Suprapubic skin (tissue), 4 donors: ENCODE measurements at regions not wholly inside any gene's neighbourhood (a gene's known extent, or its start where the extent isn't known, plus 50 kb on each side); places are given as distances from the start of the nearest gene placed in this dataset.
"Not testable (repeated sequence)": the region's sequence is repeated elsewhere in the genome, so short reads cannot be mapped to it uniquely, and the experiment has no call there.

Experiments
- DNase-seq, 2 donors: peaks; one replicate each; pipeline ENCODE4 v3.0.0-alpha.2; 2019; ENCODE audit warnings: low spot score in 2 of 2
- H3K27ac ChIP-seq: fragments of 200-600 bp; sonication (generic); one replicate; pipeline ENCODE4 v1.5.1; 2019
- H3K27me3 ChIP-seq: fragments of 200-600 bp; sonication (generic); one replicate; pipeline ENCODE4 v1.5.1; 2019
- H3K36me3 ChIP-seq: fragments of 200-600 bp; sonication (generic); one replicate; pipeline ENCODE4 v1.5.1; 2019
- H3K4me1 ChIP-seq: fragments of 200-600 bp; sonication (generic); one replicate; pipeline ENCODE4 v1.5.1; 2019
- H3K4me3 ChIP-seq: fragments of 200-600 bp; sonication (generic); one replicate; pipeline ENCODE4 v1.5.1; 2019; ENCODE audit warnings: mild to moderate bottlenecking
- H3K9me3 ChIP-seq: fragments of 200-600 bp; sonication (generic); one replicate; pipeline ENCODE4 v1.5.1; 2019
- CTCF ChIP-seq, 2 donors: fragments of 200-600 bp in 1 of 2; fragments of 450-650 bp in 1 of 2; sonication (generic) in 1 of 2; IDR thresholded peaks; one replicate each; pipeline ENCODE4 v1.5.1; 2016 to 2019; ENCODE audit warnings: antibody characterized with exemption in 2 of 2, mild to moderate bottlenecking in 1 of 2, moderate library complexity in 1 of 2
- EP300 ChIP-seq: sonication (generic); formaldehyde crosslinking; IDR thresholded peaks from one replicate; pipeline ENCODE4 v1.6.1; 2017; ENCODE audit warnings: antibody characterized with exemption
- POLR2A ChIP-seq, 2 donors: fragments of 450-650 bp; IDR thresholded peaks; one replicate each; pipeline ENCODE4 v1.6.1; 2017; ENCODE audit warnings: antibody characterized with exemption in 2 of 2, mild to moderate bottlenecking in 2 of 2, moderate library complexity in 2 of 2
- POLR2AphosphoS5 ChIP-seq, 3 donors: sonication (generic); formaldehyde crosslinking; IDR thresholded peaks; one replicate each; pipeline ENCODE4 v1.6.1; 2017; ENCODE audit warnings: antibody characterized with exemption in 3 of 3
- WGBS: methylation state at CpG from one replicate; pipeline ENCODE4 v1.1.5; 2018; 5-methylcytosine and 5-hydroxymethylcytosine counted together

- H3K36me3 ChIP-seq, result no peaks in the 10 kb centered on the region
- no peak for DNase-seq
- H3K4me3 ChIP-seq, result no peak overlapping the region
- no peaks in the 10 kb centered on the region for H3K4me1 ChIP-seq
- no peaks in the 10 kb centered on the region for H3K9me3 ChIP-seq
- H3K27ac ChIP-seq, result no peak overlapping the region
- WGBS, result 98% methylated on average over 3 of the region's 3 CpGs
- no peaks in the 10 kb centered on the region for H3K27me3 ChIP-seq
- no peak for TF ChIP-seq CTCF (IDR thresholded peaks at IDR 0.05)
- TF ChIP-seq EP300, result no peak
- no peak for TF ChIP-seq POLR2AphosphoS5 (IDR thresholded peaks at IDR 0.05)
- no peak for TF ChIP-seq POLR2A (IDR thresholded peaks at IDR 0.05)
These were observed 122.2 kb upstream of the SYNCRIP start for GRCh38 chr6:85764844-85765243.

GRCh38 chr6:85756982-85757381 lies 114.3 kb upstream of the SYNCRIP start:
- Histone ChIP-seq H3K27ac (no peak overlapping the region), H3K4me3 (no peak overlapping the region), H3K27me3 (no peaks in the 10 kb centered on the region), H3K9me3 (no peaks in the 10 kb centered on the region), H3K36me3 (no peaks in the 10 kb centered on the region), H3K4me1 (no peaks in the 10 kb centered on the region)
- TF ChIP-seq CTCF (IDR thresholded peaks at IDR 0.05), result no peak
- DNase-seq, result no peak

- H3K36me3 ChIP-seq, result no peaks in the 10 kb centered on the region
- H3K4me1 ChIP-seq, result no peaks in the 10 kb centered on the region
- H3K4me3 ChIP-seq, result no peak overlapping the region
- H3K9me3 ChIP-seq, result no peaks in the 10 kb centered on the region
- DNase-seq, result no peak
- 50% methylated on average over 2 of the region's 2 CpGs for WGBS
- no peaks in the 10 kb centered on the region for H3K27me3 ChIP-seq
- TF ChIP-seq POLR2AphosphoS5 (IDR thresholded peaks at IDR 0.05) (no peak), EP300 (no peak), CTCF (IDR thresholded peaks at IDR 0.05) (no peak), POLR2A (IDR thresholded peaks at IDR 0.05) (no peak)
- no peak overlapping the region for H3K27ac ChIP-seq
These were observed 112.2 kb upstream of the SYNCRIP start for GRCh38 chr6:85754894-85755293.

- Histone ChIP-seq H3K4me1 (no peaks in the 10 kb centered on the region), H3K27ac (no peak overlapping the region), H3K9me3 (no peaks in the 10 kb centered on the region), H3K27me3 (no peaks in the 10 kb centered on the region), H3K36me3 (no peaks in the 10 kb centered on the region), H3K4me3 (no peak overlapping the region)
- no peak for TF ChIP-seq CTCF (IDR thresholded peaks at IDR 0.05)
- no peak for TF ChIP-seq POLR2AphosphoS5 (IDR thresholded peaks at IDR 0.05)
- TF ChIP-seq POLR2A (IDR thresholded peaks at IDR 0.05), result no peak
- TF ChIP-seq EP300, result no peak
- no peak for DNase-seq
- WGBS, result 87% methylated on average over 5 of the region's 5 CpGs
These were observed 109.9 kb upstream of the SYNCRIP start for GRCh38 chr6:85752602-85753001.

GRCh38 chr6:85751374-85752055 lies 108.8 kb upstream of the SYNCRIP start:
- Histone ChIP-seq H3K36me3 (no peaks in the 10 kb centered on the region), H3K27me3 (no peaks in the 10 kb centered on the region), H3K4me3 (no peak overlapping the region), H3K27ac (no peak overlapping the region), H3K4me1 (no peaks in the 10 kb centered on the region), H3K9me3 (no peaks in the 10 kb centered on the region)
- WGBS, result 73% methylated on average over 5 of the region's 5 CpGs
- no peak for TF ChIP-seq CTCF (IDR thresholded peaks at IDR 0.05)
- TF ChIP-seq POLR2A (IDR thresholded peaks at IDR 0.05), result no peak
- TF ChIP-seq POLR2AphosphoS5 (IDR thresholded peaks at IDR 0.05), result no peak
- TF ChIP-seq EP300, result no peak
- DNase-seq, result no peak

- H3K27ac ChIP-seq, H3K4me3 ChIP-seq, DNase-seq, H3K9me3 ChIP-seq, H3K36me3 ChIP-seq, H3K27me3 ChIP-seq, H3K4me1 ChIP-seq: not testable (repeated sequence)
- 87% methylated on average over 2 of the region's 2 CpGs for WGBS
These were observed 107.5 kb upstream of the SYNCRIP start for GRCh38 chr6:85750146-85750545.
